Esophagus (tissue), 2 donors: ENCODE measurements at regions not wholly inside any gene's neighbourhood (a gene's known extent, or its start where the extent isn't known, plus 50 kb on each side); places are given as distances from the start of the nearest gene placed in this dataset.

ENCODE experiments used
- H3K27ac ChIP-seq, 2 donors: one replicate each; pipeline ENCODE4 v1.5.1; 2013; ENCODE audit warnings: low read depth in 2 of 2, mild to moderate bottlenecking in 2 of 2, inconsistent platforms in 1 of 2, low read length in 1 of 2, moderate library complexity in 1 of 2
- H3K27me3 ChIP-seq, 2 donors: one replicate each; pipeline ENCODE4 v1.6.1; 2013; ENCODE audit warnings: low read length in 2 of 2, control low read depth in 1 of 2, mild to moderate bottlenecking in 1 of 2; ENCODE audit not compliant: insufficient read depth in 2 of 2, control insufficient read depth in 1 of 2
- H3K36me3 ChIP-seq, 2 donors: one replicate each; pipeline ENCODE4 v1.6.1; 2013; ENCODE audit warnings: low read length in 1 of 2; ENCODE audit not compliant: control insufficient read depth in 2 of 2, insufficient read depth in 2 of 2
- H3K4me1 ChIP-seq, 2 donors: one replicate each; pipeline ENCODE4 v1.6.1; 2013; ENCODE audit warnings: low read length in 1 of 2; ENCODE audit not compliant: control insufficient read depth in 2 of 2, insufficient read depth in 2 of 2
- H3K4me3 ChIP-seq, 2 donors: one replicate each; pipeline ENCODE4 v1.5.1; 2013; ENCODE audit warnings: low read length in 2 of 2, mild to moderate bottlenecking in 2 of 2, low read depth in 1 of 2, moderate library complexity in 1 of 2
- H3K9me3 ChIP-seq, 2 donors: one replicate each; pipeline ENCODE4 v1.6.1; 2013; ENCODE audit warnings: mild to moderate bottlenecking in 2 of 2, low read depth in 1 of 2, low read length in 1 of 2, moderate library complexity in 1 of 2; ENCODE audit not compliant: control insufficient read depth in 2 of 2, insufficient read depth in 1 of 2
- WGBS, 2 donors: extraction: QIAGEN DNeasy Blood & Tissue Kit; methylation state at CpG; one replicate each; pipeline ENCODE4 v1.1.7; 2013; 5-methylcytosine and 5-hydroxymethylcytosine counted together
- donor health status: healthy with polysubstance abuse.
- donor health status: Bipolar disorder and iron deficiency.

- no peaks in the 10 kb centered on the region for H3K27me3 ChIP-seq
- no peaks in the 10 kb centered on the region for H3K36me3 ChIP-seq
- no peaks in the 10 kb centered on the region for H3K9me3 ChIP-seq
- no peak overlapping the region for H3K27ac ChIP-seq
- no peaks in the 10 kb centered on the region for H3K4me1 ChIP-seq
- no peak overlapping the region for H3K4me3 ChIP-seq
Observed at GRCh38 chr9:13904746-13905145, 409.2 kb downstream of the NFIB start.

DNA sequence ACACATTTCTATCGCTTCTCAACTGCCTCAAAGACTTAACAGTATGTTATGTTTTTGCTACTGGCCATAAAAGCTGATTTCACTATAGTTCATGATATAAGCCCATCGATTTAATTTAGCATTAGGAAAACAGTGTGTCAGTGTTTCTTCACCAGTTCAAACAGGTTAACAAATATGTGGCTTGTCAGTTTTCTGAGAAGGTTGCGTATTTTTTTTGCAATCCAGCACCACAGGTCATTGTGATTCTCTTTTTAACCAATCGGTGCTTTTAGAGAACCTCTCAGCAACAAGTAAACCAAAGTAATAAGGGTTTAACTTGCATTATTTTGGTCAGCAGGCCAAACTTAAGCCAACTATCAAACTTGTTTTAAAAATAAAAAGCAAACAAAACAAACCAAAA is 409.6 kb downstream of the NFIB start:
- WGBS, 2 donors: 59 to 69% methylated on average over 4 of the region's 4 CpGs
- H3K4me3 ChIP-seq: no peak overlapping the region
- no peaks in the 10 kb centered on the region for H3K27me3 ChIP-seq
- H3K27ac ChIP-seq: no peak overlapping the region
- no peaks in the 10 kb centered on the region for H3K36me3 ChIP-seq
- no peaks in the 10 kb centered on the region for H3K9me3 ChIP-seq
- no peaks in the 10 kb centered on the region for H3K4me1 ChIP-seq

- no peaks in the 10 kb centered on the region for H3K4me1 ChIP-seq
- H3K9me3 ChIP-seq: no peaks in the 10 kb centered on the region
- H3K4me3 ChIP-seq: no peak overlapping the region
- H3K27ac ChIP-seq: no peak overlapping the region
- H3K27me3 ChIP-seq: no peaks in the 10 kb centered on the region
- no peaks in the 10 kb centered on the region for H3K36me3 ChIP-seq
Observed at GRCh38 chr9:13902286-13903066, 411.5 kb downstream of the NFIB start.

- WGBS, 2 donors: 73 to 85% methylated on average over 3 of the region's 3 CpGs
- Histone ChIP-seq H3K9me3 (no peaks in the 10 kb centered on the region), H3K27me3 (no peaks in the 10 kb centered on the region), H3K36me3 (no peaks in the 10 kb centered on the region), H3K4me3 (no peak overlapping the region), H3K4me1 (no peaks in the 10 kb centered on the region), H3K27ac (no peak overlapping the region)
Observed at GRCh38 chr9:13901176-13901575, 412.8 kb downstream of the NFIB start.

DNA sequence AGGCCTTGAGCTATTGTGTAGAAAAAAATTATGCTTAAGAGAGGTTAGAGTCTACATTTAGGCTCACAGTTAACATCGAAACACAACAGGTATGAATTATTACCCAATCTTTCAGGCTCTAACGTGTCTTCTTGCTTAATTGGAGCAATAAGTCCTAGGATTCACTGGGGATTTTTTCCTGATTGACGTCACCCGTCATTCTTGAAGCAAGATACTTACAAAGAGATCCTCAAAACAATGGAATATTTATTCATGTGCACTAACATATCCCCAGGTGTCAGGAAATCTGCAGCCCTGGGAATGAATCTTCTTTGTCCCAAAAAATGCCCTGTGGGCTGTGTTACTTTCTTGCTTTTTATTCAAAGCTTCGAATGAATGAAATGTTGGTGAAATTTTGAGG is 413.5 kb downstream of the NFIB start:
- no peaks in the 10 kb centered on the region for H3K4me1 ChIP-seq

GRCh38 chr9:13899924-13900323 is 414.0 kb downstream of the NFIB start:
- WGBS, 2 donors: 25 to 46% methylated on average over 7 of the region's 7 CpGs
- no peaks in the 10 kb centered on the region for H3K9me3 ChIP-seq

More for the DNA sequence above, 413.5 kb downstream of the NFIB start:
- no peaks in the 10 kb centered on the region for H3K9me3 ChIP-seq
- H3K27me3 ChIP-seq: no peaks in the 10 kb centered on the region
- WGBS, 2 donors: 42 to 57% methylated on average over 5 of the region's 5 CpGs
- H3K36me3 ChIP-seq: no peaks in the 10 kb centered on the region
- H3K4me3 ChIP-seq: no peak overlapping the region
- H3K27ac ChIP-seq: no peak overlapping the region

DNA sequence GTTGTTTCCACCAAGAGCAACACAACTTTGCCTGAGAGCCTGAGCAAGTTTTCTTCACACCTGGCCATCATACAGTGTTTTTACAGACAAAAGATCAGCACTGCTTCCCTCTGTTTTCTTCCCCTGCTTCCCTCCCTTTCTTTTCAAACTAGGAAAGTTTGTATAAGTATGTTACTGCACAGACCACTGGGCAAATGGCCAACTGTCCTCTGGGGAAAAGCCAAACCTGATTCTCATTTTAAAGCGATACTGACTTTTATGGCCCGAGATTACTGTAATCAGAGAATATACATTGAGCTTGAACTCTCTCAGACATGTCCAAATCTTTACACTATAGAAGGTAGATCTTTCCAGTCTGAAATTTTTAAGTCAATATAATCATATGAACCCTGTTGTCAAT is 415.0 kb downstream of the NFIB start:
- Histone ChIP-seq H3K27me3 (no peaks in the 10 kb centered on the region), H3K4me3 (no peak overlapping the region), H3K36me3 (no peaks in the 10 kb centered on the region), H3K9me3 (no peaks in the 10 kb centered on the region), H3K27ac (no peak overlapping the region), H3K4me1 (no peaks in the 10 kb centered on the region)
- 43 to 61% methylated on average over 2 of the region's 2 CpGs for WGBS, 2 donors

More at GRCh38 chr9:13899924-13900323, 414.0 kb downstream of the NFIB start:
- H3K36me3 ChIP-seq: no peaks in the 10 kb centered on the region
- no peaks in the 10 kb centered on the region for H3K27me3 ChIP-seq
- H3K27ac ChIP-seq: peak overlapping the region; percentile 34 to 68
- H3K4me1 ChIP-seq: no peaks in the 10 kb centered on the region
- no peak overlapping the region for H3K4me3 ChIP-seq

DNA sequence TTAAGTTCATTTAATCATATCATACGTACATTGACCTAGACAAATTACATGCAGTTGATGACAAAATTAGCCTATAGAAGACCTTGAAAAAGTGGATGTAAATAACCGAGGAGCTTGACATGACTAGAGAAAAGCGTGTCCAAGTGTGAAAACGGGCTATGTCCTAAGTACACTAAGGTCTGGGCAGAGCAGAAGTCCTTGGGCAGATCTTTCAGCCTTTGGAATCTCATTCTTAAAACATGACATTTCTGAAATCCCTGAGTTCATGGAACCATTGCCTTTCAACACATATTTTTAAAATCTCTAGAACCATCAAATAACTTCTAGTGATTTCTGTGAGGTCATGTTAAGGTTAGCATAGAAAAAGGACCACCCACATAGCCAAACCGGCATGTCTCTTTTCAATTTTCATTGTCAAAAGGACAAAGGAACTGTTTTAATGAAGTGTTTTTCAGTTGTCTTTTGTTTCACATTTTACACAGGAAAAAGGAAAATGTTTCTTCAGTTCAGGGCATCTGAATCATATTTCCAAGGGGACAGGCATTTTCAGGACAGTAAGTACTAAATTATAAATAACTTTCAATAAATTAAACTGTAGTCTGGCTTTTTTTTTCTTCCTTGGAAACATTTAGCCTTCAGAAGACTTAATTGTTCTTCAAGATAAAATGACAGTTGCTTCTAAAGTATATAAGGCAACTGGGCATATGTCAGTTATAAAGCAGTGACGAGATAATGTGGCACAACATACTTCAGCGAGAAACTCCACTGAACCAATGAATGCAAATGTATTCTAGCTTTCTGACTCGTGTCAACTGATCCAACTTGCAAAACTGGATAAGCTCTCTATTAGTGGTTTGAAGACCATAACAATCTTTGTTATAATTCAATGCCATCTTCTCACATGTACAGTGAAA is 416.8 kb downstream of the NFIB start:
- H3K27me3 ChIP-seq: no peaks in the 10 kb centered on the region
- no peak overlapping the region for H3K27ac ChIP-seq
- 58 to 67% methylated on average over 8 of the region's 8 CpGs for WGBS, 2 donors
- H3K36me3 ChIP-seq: no peaks in the 10 kb centered on the region
- no peaks in the 10 kb centered on the region for H3K4me1 ChIP-seq
- H3K9me3 ChIP-seq: no peaks in the 10 kb centered on the region
- H3K4me3 ChIP-seq: no peak overlapping the region

DNA sequence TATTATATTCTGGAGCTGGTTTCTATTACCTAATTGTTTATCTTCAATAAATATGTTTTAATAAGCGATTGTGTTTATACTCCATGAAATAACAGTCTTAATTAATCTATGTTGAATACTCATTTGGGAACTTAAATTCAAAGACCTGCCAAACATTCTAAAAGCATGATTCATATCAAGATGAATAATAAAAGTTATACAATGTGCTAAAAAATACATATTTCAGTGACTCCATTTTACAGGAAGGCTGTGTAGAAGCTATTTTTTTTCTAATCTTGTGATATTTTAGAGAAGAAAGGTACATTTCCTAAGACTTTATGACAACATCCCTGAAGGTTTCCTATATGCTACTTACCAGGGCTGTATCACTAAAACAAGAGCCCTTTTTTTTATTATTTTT is 417.9 kb downstream of the NFIB start:
- Histone ChIP-seq H3K4me1 (no peaks in the 10 kb centered on the region), H3K27me3 (no peaks in the 10 kb centered on the region), H3K36me3 (no peaks in the 10 kb centered on the region), H3K9me3 (no peaks in the 10 kb centered on the region), H3K4me3 (no peak overlapping the region), H3K27ac (no peak overlapping the region)
- 26 to 53% methylated on average over 1 of the region's 1 CpG for WGBS, 2 donors
